ENCODE measurements at regions not wholly inside any gene's neighbourhood (a gene's known extent, or its start where the extent isn't known, plus 50 kb on each side); places are given as distances from the start of the nearest gene placed in this dataset.

- no peak for DNase-seq
Observed at GRCh38 chr2:151028691-151029176, 232.9 kb downstream of the RBM43 start.

DNA sequence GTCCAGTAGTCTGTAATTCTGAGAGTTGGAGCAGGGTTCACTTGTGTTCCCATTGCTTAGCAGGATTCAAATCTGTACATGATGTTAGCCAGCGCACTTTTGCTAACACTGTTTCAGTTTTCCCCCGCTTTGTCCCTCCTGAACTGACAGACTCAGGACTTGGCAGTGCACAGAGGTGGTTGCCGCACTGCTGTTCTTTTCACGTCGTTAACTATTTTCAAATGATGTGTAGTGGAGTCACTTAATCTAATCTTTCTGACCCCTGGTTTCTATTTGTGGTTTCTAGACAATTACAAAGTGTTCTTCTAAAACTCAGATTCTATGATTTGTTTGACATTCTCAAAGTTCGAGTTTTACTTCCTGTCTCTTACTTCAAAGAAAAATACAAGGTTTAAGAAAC is 234.5 kb downstream of the RBM43 start:
- no peak for DNase-seq

- DNase-seq, result no peak
Observed at GRCh38 chr2:151025816-151026215, 235.8 kb downstream of the RBM43 start.

GRCh38 chr2:151024696-151025251 is 236.9 kb downstream of the RBM43 start:
- DNase-seq, result no peak

DNA sequence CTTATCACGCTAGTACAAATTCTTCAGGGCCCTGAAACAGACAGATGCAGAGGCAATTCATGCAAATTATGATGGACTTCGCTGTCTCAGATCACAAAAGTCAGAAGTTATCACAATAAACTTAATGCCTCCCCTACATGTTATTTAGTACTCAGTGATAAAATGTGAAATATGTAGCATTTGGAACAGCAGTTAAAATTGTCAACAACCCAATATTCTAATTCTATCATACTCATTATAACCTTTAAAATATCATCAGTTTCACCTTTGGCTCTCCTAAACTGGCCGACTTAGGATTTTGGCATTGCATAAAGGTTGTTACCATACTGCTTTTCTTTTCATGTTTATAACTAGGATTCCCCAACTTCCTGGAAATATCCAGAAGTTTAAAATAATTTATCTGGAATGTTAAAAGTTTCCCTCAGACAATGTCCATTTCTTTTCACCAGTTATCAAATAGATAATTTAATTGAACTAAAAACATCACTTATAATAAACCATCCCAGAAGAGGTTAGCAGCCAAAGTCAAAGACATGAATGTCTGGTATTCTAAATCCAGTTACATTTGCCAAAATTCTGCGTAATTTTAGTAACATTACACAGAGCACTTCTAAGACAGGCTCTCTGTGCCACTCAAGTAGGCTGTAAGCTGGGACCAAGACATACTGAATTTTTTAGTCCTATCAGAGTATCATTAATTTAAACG is 239.8 kb downstream of the RBM43 start:
- no peak for DNase-seq

DNA sequence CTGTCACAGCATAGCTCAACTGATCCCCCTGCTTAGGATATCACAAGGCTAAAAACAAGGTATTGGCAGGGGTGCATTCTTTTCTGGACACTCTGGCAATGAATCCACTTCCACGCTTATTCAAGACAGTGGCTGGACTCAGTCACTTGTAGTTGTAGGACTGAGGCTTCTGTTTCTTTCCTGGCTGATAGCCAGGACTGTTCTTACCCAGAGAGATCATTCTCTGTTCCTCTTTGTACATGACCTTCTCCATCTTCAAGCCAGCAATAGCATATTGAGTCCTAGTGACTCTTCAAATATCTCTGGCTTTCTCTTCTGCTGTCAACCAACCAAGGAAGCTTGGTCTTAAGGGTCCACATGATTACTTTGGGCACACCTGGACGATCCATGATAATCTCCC is 241.3 kb downstream of the RBM43 start:
- no peak for DNase-seq

DNA sequence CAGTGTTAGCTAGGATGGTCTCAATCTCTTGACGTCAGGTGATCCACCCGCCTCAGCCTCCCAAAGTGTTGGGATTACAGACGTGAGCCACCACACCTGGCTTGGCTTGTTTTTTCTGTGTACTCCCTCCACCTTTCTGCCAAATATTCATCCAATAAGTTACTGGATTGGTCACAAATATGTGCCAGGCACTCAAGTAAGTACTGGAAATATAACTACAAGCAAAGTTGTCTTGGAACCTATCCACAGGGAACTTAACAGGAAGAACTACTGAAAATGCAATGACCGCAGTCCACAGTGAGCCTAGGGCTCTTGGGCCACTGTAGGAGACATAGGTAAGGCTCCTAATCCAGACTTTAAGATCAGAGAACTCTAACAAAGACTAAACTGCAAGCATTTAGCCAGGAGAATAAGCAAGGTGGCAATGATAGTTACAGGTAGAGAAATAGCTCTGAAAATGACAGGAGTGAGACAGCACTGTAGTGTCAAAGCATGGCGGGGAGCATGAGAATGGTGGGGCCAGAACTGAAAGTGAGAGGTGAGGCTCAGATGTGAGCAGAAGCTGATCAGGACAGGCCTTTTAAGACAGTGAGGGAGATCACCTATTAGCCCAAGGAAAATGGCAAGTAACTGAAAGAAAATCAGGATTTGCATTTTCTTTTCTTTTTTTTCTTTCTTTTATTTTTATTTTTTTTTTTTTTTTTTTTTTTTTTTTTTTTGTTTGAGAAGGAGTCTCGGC is 252.1 kb downstream of the RBM43 start:
- DNase-seq, result no peak

GRCh38 chr2:151007365-151007764 is 254.3 kb downstream of the RBM43 start:
- DNase-seq, result no peak

DNA sequence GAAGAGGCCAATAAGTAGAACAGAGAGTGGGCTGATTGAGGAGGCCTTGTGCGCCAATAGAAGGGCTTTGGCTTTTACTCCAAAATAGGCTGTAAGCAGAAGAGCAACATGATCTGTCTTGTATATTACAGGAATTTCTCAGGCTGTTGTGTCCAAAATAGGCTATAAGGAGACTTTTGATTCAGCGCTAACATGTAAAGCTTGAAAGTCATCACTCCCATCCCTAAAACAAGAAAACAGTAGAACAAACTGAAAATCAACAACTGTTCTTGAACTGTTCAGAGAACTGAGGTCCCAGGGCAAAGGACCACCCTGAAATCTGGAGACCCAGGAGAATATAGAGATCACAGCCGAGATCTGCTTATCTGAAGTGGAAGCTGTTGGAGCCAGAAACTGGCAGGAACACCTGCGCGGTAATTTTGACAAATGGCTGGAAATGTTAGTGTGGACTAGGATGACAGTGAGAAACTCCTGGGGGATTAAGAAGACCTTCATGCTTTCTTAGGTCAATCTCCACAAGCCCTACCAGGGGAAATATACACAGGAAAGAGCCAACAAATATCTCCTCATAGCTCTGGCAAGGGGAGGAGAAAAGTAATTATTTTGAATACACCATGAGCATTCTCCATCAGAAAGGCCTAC is 258.6 kb downstream of the RBM43 start:
- DNase-seq, result no peak

DNA sequence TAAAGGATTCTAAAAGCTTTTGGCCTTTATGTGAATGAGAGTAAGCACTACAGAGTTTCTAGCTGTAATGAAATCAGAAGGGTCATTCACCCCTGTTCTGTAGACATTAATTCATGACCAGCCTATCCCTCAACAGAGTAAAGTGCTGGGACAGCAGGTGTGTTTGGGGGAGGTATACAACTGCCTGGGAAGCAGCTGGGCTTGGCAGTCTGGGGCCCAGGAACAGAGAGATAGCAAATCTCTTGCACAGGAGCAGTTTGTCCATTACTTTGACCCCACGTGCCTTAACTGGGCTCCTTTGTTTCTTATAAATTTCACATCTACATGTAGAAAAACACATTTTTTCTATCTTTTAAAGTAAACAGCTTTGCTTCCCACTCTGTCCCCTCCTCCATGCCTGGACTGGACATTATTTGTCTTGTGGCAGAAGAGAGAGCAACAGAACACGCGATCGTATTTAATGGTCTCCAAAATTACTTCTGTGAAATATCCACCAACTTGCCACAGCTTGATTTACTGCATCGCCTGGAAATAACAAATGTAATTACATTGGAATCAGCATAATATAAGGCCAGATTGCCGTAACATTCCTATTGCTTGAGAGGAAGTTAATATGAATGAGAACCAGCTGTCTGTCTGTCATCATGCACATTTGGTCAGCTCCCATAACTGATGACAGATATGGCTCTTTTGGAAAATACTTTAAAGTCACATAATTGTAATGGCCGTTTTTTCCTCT is 263.8 kb downstream of the RBM43 start:
- DNase-seq, result no peak

- DNase-seq, result no peak
Observed at GRCh38 chr2:150997066-150997465, 264.6 kb downstream of the RBM43 start.

DNA sequence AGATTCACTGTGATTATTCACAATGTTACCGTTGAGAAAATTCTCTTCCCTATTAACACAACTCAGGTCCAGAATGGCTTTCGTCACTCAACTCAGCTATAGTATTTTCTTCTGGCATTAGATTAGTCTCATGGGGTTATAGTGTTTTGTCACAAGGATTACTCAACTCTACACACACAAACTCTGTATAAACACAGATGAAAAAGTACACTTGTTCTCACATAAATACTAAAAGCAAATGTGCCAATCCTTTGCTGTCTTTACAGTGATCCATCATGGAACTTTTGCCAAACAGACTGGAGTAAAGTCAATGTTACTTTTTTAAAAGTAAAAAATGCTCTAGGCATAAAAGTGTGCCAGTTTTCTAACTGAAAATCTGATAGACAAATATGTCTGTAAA is 267.6 kb downstream of the RBM43 start:
- no peak for DNase-seq

DNA sequence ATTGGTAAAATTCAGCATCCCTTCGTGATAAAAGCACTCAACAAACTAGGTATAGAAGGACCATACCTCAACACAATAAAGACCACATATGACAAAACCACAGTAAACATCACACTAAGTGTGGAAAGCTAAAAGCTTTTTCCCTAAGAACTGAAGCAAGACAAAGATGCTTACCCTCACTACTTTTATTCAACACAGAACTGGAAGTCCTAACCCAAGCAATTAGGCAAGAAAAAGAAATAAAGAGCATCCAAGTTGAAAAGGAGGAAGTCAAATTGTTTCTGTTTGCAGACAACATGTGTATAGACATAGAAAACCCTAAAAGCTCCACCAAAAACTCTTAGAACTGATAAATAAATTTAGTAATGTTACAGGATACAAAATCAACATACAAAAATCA is 271.7 kb downstream of the RBM43 start:
- no peak for DNase-seq

GRCh38 chr2:150985741-150986140 is 275.9 kb downstream of the RBM43 start:
- DNase-seq, result no peak

- no peak for DNase-seq
Observed at GRCh38 chr2:150983314-150983897, 278.3 kb downstream of the RBM43 start.

DNA sequence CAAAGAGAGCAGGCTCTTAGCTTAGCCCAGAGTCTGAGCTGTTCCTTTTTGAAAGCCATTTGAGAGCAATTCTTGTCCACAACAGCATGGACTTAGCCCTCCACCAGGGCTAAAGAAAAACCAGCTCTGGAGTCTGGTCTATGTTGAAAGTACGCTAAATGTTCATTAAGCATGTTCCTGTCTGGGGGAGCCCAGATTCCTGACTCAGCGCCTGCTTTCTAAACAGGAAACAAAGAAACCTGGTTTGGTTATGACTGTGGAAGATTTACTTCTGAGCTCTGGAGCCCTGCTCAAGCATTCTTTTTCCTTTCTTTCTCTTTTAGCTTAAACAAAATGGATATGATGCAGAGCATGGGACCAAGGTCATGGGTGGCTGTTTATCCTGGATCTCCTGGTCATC is 279.8 kb downstream of the RBM43 start:
- no peak for DNase-seq

DNA sequence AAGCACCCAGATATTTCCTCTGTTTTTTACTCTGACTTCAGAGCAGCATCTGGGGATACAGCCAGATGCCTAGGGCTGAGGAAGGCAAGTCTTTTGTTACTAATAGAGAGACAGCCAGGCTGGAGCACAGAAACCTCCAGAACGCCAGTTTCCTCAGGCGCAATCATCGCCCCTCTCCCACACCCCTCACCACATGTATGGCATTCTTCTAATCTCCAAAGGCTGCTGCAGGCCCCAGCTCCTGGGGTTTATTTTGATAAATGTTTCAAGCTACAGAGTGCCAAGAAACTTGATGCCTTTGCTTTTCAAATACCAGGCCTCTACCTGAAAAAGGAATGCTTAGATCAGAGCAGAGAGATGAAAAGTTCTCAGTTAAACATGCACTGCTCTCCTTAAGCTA is 283.6 kb downstream of the RBM43 start:
- DNase-seq, result no peak

- DNase-seq, result no peak
Observed at GRCh38 chr2:150977296-150977695, 284.4 kb downstream of the RBM43 start.

GRCh38 chr2:150976604-150977003 is 285.1 kb downstream of the RBM43 start:
- DNase-seq, result no peak

- no peak for DNase-seq
Observed at GRCh38 chr2:150974864-150975263, 286.8 kb downstream of the RBM43 start.

GRCh38 chr2:150974234-150974633 is 287.4 kb downstream of the RBM43 start:
- no peak for DNase-seq

DNA sequence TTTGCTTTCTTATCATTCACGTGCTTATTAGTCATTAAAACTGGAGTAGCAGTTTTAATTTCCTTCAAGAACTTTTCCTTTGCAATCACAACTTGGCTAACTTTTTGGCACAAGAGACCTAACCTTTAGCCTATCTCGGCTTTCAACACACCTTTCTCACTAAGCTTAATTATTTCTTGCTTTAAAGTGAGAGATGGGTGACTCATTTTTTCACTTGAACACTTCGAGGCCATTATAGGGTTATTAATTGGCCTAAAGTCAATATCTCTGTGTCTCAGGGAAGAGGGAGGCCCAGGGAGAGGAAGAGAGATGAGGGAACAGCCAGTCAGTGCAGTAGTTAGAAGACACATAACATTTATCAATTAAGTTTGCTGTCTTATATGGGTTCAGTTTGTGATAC is 289.8 kb downstream of the RBM43 start:
- DNase-seq, result no peak

- DNase-seq, result no peak
Observed at GRCh38 chr2:150963336-150963735, 298.3 kb downstream of the RBM43 start.
